Stimulated activated CD4-positive, alpha-beta T cell treated with anti-CD3 and anti-CD28 coated beads, Interleukin-4, amount 100 ng/mL, for 4 hours (primary cell): ENCODE measurements at regions not wholly inside any gene's neighbourhood (a gene's known extent, or its start where the extent isn't known, plus 50 kb on each side); places are given as distances from the start of the nearest gene placed in this dataset.

Experiments used
- DNase-seq, 2 experiments: peaks; one replicate each; pipeline ENCODE4 v3.0.0-alpha.2; 2020

DNA sequence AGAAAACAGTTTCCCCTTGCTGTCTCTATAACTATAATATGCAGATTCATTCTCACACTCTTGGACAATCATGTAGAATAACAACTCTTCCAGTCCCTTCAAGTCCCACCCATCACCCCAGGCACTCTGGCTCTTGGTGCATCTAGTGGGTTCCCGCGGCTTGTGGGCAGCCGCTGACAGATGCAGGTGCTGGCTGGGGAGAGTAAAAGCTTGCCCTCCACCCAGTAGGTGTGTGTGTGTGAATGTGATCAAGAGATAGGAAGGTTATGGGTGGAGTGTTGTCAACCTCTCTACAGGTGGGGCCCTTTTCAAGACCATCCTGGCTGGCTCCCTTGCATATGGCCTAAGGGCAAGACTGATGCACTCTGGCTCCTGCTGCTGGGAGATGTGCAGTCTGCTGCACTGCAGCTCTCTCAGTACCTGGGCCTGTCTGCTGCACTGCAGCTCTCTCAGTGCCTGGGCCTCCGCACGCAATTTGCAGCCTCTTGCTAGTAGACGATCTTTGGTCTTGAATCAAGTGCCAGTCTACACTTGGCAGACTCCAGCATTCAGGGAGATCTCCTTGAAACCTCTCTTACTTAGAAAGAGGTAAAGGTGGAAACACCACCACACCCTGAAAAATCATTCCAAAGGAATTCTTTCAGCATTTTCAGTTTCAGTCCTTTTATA is 189.7 kb upstream of the GDNF start:
- DNase-seq: no peak

DNA sequence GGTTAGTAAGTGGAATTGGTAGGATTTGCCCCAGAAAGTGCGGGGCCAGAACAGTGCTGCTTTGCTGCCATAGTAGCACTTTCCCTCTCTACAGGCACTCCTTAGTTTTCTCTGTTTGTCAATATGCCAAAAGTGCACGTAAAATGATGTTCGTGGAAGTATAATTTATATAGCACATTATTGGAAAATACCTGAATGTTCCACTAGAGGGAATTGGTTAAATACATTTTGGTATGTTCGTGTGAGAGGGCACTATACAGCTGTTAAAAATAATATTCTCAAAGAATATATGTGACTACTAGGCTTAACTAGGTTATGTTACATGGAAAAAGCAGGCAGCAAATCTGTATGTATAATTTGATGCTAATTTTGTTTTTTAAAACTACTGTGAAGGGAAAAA is 184.0 kb upstream of the GDNF start:
- DNase-seq: no peak

DNA sequence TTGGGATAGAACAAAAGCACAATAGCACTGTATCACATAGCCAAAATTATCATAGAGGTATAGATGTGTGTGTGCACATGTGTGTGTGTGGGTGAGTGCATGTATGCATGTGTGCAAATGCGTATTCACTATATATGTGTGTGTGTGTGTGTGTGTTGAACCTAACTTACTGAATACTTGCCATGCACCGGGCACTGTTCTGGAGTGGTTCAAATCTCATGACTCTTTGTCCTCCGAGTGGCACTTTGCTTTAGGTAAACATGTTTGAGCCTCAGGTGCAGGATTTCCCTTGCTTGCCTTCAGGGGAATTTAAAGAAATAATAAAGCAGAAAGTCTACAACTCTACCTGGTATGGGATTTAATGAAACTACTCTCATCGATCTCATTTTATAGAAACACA is 183.5 kb upstream of the GDNF start:
- no peak for DNase-seq

- DNase-seq: no peak
Observed at GRCh38 chr5:38022631-38023030, 182.8 kb upstream of the GDNF start.

DNA sequence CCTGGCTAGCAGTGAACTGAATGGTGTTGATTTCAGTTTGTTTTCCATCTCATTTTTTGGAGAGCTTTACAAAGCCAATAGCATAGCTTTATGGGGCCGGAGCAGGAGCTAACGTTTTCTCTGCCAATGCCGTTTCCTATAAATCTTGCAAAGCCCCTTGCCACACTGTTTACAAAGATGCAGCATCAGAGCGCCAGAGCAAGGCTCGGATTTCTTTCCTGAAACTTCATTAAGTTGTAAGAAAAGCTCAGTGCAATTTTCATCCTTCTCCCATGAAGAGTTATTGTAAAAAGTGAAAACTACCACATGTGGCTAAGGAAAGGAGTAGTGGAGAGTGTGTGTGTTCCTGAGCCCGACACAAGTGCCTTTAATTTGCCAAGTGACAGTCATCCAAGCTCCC is 178.2 kb upstream of the GDNF start:
- no peak for DNase-seq

DNA sequence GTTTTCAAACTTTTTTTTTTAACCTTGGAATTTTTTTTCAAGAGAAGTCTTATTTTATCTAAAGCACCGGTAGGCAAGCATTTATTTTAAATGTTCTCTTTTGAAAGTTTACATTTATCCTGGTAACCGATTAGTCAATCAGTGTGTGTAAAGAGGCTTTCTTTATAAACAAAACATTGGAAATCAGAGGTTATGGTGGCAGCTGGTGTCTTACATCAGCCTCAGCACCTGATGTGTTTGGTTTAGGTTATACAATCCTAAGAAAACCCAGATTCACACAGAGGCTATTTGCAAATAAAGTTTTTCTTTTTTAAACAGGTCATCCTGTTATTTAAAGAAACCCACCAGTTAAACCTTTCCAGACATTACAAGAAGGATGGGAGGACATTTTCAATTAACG is 173.3 kb upstream of the GDNF start:
- DNase-seq: no peak

- DNase-seq: no peak
Observed at GRCh38 chr5:38011668-38012188, 171.9 kb upstream of the GDNF start.

DNA sequence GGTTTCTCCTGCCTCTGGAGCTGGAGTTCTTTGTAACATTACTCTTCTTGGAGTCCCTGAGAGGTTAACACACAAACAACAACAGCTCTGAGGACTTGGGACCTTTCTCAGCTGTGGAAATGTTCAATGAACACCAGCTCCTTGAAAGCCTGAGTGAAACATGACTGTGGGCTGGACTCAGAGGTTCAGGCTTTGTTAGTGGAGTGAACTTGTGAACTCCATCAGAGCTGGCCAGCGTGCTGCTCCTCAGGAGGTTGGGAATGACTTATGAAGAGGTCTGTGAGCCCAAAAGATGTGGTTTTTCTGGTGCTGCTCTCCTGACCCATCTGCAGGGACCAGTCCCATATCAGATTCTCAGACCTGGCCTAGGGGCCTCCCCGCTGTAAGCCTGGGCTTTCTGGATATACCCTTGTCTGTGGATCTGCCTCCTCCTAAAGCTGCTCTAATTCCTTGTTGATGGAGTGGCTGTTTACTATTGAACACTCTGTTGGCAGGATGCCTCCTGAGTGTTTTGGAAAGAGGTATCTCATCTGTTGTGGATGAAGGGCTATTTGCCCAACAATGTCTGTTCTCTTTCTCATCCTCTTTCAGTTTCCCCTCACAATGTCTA is 170.0 kb upstream of the GDNF start:
- DNase-seq: no peak

DNA sequence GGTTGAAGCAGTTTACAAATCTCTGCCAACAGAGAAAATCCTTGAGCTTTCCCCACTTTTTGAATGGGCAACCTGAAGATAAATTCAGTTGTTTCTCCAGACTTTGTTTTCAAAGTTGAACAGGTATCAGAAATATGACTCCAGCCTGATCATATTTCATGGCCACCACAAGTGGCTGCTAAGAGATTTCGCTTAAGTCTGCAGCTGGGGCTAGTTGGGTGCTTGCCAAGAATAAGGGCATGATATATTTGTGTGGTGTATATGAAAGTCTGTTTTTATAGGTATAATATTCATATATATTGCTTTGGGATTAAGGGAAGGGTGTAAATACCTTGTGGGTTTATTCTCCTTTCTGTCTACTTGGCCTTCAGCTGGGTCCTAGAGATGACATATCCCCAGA is 168.4 kb upstream of the GDNF start:
- no peak for DNase-seq

DNA sequence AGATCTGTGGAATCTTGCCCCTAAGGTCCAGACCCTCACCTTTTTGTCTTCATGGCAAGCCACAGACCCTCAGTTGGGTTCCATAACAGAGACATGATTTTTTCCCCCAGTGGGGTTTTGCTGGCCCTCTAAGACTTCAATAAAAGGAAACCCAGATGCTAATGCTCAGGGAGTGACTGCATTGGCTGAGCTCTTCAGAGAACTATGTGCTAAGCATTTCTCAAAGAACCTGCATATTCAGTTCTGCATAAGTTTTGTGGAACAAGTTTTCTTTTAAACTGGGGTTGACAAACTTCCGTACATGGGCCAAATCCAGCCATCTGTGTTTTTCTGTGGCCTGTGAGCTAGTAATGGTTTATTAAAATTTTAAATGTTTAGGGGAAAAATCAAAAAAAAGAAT is 159.8 kb upstream of the GDNF start:
- DNase-seq: no peak

DNA sequence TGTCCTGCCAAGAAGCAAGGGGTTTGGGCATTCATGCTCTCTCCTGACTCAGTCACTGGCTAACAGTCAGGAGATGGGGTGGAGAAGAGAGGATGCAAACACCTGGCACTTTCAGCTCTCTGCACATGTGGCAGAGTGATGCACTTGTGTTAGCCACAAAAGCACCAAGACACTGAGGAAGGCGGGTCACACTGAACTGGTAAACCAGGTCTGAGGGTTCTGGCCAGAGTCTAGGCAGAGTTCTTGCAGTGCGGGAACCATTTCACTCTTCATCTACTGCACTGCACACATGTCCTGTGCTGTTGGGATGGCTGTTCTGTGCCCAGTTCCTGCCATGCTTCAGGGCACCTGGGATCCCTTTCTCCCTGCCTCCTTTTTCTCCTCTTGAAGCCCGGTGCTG is 157.1 kb upstream of the GDNF start:
- DNase-seq: no peak

- no peak for DNase-seq
Observed at GRCh38 chr5:37994729-37995128, 154.9 kb upstream of the GDNF start.

DNA sequence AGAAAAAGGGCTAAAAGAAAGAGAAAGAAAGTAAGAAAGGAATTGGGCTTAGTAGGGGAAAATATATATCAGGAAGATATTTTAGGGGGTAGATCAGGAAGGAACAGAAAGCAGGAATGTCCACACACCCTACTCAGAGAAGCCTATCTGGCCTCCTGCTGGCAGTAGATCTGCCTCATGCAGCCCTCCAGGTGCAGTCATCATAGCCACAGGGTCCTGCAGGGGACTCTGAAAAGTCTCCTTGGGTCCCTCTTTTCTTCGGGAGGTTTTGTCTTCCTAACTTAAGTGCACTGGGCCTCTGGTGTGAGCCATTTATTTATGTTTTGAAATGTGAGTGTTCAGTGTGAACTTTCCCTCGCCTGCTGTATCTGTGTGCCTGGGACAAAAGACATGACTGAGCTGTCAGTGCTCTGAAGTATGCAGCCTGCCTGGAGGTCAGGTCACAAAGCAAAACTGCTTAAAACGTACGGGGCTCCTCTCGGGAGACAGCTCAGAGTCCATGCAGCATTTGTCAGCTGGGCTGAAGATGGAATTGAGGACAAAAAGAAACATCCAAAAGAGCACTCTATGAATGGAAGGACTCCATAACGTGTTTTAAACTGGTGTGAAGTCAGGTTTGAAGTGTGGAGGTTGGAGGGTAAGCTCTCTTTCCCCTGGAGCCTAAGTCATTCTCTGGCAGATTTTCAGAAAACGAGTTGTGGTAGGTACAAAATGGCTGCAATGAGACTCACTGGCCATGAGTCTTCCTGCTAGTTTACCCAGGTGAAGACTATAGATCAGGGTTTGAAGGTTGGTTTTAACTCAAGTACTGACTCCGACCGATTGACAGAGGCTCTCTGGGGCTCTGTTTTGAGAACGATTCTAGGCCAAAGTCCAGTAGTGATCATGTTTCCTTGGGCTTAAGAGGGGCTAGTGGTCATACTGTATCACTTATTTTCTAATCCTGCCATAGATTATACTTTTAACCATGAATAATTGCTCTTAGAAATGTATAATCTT is 151.8 kb upstream of the GDNF start:
- no peak for DNase-seq

DNA sequence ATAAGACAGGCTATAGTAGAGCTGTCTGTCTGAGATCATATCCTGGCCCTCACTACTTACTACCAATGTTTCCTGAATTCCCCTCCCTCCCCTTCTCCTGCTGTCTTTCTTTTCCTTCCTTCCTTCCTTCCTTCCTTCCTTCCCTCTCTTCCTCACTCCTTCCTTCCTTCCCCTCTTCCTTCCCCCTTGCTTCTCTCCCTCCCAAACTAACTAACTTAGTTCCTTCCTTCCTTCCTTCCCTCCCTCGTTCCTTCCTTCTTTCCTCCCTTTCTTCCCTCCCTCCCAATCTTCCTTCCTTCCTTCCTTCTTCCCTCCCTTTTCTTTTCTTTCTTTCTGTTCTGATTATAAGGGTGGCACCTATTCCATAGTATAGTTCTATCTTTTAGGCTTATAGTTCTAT is 150.0 kb upstream of the GDNF start:
- DNase-seq: no peak

DNA sequence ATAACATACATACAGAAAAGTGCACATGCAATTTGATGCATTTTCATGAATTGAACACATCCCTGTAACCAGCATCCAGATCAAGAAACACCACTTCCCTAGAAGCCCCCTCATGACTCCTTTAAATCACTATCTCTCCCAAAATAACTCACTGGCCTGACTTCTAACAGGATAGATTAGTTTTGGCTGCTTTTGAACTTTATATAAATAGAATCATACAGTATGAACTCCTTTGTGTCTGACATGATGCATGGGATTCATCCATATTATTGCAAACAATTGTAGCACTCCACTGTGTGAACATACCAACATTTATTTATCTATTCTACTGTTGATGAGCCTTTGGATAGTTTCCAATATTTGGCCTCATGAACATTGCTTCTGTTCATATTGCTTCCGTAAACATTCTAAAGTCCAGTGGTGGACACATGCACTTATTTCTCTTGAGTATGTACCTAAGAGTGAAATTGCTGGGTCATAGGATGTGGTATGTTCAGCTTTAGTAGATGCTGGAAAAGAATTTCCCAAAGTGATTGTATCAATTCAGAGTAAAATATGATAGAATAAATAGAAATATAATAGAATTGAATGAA is 148.7 kb upstream of the GDNF start:
- no peak for DNase-seq

GRCh38 chr5:37984300-37984699 is 144.5 kb upstream of the GDNF start:
- DNase-seq: no peak

- no peak for DNase-seq
Observed at GRCh38 chr5:37983463-37983862, 143.6 kb upstream of the GDNF start.

DNA sequence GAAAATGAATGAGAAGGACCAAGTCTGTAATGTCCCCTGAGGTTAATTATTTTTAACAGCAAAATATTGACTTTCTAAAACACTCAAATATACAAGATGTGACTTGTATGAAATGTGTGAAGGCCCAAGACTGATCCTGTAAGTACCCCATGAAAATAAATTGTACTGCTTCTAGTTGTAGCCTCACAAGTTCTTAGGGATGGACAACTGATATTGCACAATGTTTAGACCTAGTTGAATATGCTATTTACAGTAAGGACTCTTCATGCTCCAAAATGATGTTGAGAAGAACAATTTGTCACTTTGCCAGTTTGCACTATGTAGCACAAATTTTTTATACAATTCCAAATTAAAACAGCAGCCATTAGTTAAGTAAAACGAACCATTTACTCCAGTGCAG is 139.7 kb upstream of the GDNF start:
- no peak for DNase-seq

GRCh38 chr5:37975531-37975930 is 135.7 kb upstream of the GDNF start:
- no peak for DNase-seq

DNA sequence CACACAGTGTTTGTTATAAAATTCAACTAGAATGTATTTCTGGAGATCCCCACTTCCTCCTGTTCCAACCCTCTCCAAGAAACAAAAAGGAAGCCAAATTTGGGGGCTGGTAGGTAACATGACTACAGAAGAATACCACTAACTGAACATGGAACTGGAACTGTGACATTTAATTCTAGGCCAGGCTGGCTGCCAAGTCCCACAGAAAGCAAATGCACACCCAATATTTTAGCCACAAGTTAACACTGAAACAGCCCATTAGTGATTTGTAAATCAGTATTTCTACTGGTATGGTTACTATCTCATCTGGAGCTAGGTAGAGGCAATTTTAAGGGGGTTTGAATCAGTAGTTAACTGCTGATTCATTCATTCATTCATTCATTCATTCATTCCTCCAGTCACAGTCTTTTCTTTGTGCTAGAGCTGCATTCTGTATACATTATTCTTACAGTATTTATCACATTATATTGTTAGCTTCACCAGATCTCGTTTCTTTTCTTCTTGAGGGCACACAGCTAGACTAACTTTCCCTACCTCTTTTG is 131.7 kb upstream of the GDNF start:
- no peak for DNase-seq

DNA sequence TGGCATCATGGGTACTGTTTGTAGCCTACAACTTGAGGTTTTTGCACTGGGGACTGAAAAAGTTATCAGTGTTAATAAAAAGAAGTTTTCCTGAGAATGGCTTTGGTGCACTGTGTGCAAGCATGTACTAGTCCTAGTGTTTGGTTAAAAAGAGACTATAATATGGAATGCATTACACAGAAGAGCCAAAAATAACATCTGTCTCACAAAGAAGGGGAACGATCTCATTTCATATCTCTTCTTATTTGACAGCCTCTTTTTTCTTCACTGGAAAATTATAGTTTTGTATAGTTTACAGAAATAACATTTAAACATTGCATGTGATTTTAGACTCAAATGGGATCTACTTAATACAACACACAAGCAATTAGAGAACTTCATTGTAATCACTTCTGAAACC is 127.0 kb upstream of the GDNF start:
- DNase-seq: no peak

GRCh38 chr5:37966291-37966690 is 126.5 kb upstream of the GDNF start:
- no peak for DNase-seq

DNA sequence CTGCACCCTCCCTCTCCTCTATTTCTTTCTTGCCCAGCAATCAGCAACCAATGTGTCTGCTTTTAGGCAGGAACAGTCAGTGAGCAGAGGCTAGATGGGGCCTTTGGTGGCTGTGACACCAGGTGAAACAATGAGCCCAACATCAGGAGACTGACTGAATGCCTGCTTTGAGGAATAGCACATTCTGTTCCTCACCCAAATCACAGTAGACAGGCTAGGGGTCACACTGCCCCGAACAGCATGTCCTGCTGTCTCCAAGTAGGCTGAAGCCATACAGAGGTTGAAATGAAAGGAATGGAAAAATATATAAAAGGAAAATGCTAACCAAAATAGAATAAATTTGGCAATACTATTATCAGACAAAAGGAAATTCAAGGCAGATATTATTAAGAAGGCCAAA is 122.5 kb upstream of the GDNF start:
- no peak for DNase-seq
